ENCODE measurements at regions not wholly inside any gene's neighbourhood (a gene's known extent, or its start where the extent isn't known, plus 50 kb on each side); places are given as distances from the start of the nearest gene placed in this dataset.

GRCh38 chr17:72432881-72433280, 312.1 kb downstream of the SOX9 start:
- in situ Hi-C loops (cut with HindIII; ENCODE audit: low sequenced_read_pairs): no loop called here

- in situ Hi-C loops (cut with HindIII; ENCODE audit: low sequenced_read_pairs): no loop called here
Measured at GRCh38 chr17:72433797-72434196, 313.0 kb downstream of the SOX9 start.

GRCh38 chr17:72434581-72434980, 313.8 kb downstream of the SOX9 start:
- in situ Hi-C loops (cut with HindIII; ENCODE audit: low sequenced_read_pairs): no loop called here

GRCh38 chr17:72434991-72435618, 314.3 kb downstream of the SOX9 start:
- in situ Hi-C loops (cut with HindIII; ENCODE audit: low sequenced_read_pairs): no loop called here

GRCh38 chr17:72438783-72439182, 318.0 kb downstream of the SOX9 start:
- in situ Hi-C loops (cut with HindIII; ENCODE audit: low sequenced_read_pairs): no loop called here

GRCh38 chr17:72439893-72440502, 319.2 kb downstream of the SOX9 start:
- in situ Hi-C loops (cut with HindIII; ENCODE audit: low sequenced_read_pairs): no loop called here

GRCh38 chr17:72440961-72441360, 320.1 kb downstream of the SOX9 start:
- in situ Hi-C loops (cut with HindIII; ENCODE audit: low sequenced_read_pairs): no loop called here

GRCh38 chr17:72441909-72442308, 321.1 kb downstream of the SOX9 start:
- in situ Hi-C loops (cut with HindIII; ENCODE audit: low sequenced_read_pairs): no loop called here

- in situ Hi-C loops (cut with HindIII; ENCODE audit: low sequenced_read_pairs): no loop called here
Measured at GRCh38 chr17:72444517-72445054, 323.8 kb downstream of the SOX9 start.

- in situ Hi-C loops (cut with HindIII; ENCODE audit: low sequenced_read_pairs): no loop called here
Measured at GRCh38 chr17:72445055-72445991, 324.5 kb downstream of the SOX9 start.

GRCh38 chr17:72446118-72446517, 325.3 kb downstream of the SOX9 start:
- in situ Hi-C loops (cut with HindIII; ENCODE audit: low sequenced_read_pairs): no loop called here

- in situ Hi-C loops (cut with HindIII; ENCODE audit: low sequenced_read_pairs): no loop called here
Measured at GRCh38 chr17:72446525-72447250, 325.9 kb downstream of the SOX9 start.

- in situ Hi-C loops (cut with HindIII; ENCODE audit: low sequenced_read_pairs): no loop called here
Measured at GRCh38 chr17:72447251-72447640, 326.4 kb downstream of the SOX9 start.

GRCh38 chr17:72448019-72448418, 327.2 kb downstream of the SOX9 start:
- in situ Hi-C loops (cut with HindIII; ENCODE audit: low sequenced_read_pairs): no loop called here

GRCh38 chr17:72452286-72453173, 331.7 kb downstream of the SOX9 start:
- in situ Hi-C loops (cut with HindIII; ENCODE audit: low sequenced_read_pairs): no loop called here

GRCh38 chr17:72454342-72454741, 333.5 kb downstream of the SOX9 start:
- in situ Hi-C loops (cut with HindIII; ENCODE audit: low sequenced_read_pairs): no loop called here

GRCh38 chr17:72455562-72455961, 334.7 kb downstream of the SOX9 start:
- in situ Hi-C loops (cut with HindIII; ENCODE audit: low sequenced_read_pairs): no loop called here

GRCh38 chr17:72456075-72456474, 335.3 kb downstream of the SOX9 start:
- in situ Hi-C loops (cut with HindIII; ENCODE audit: low sequenced_read_pairs): no loop called here

- in situ Hi-C loops (cut with HindIII; ENCODE audit: low sequenced_read_pairs): no loop called here
Measured at GRCh38 chr17:72457712-72458111, 336.9 kb downstream of the SOX9 start.

- in situ Hi-C loops (cut with HindIII; ENCODE audit: low sequenced_read_pairs): no loop called here
Measured at GRCh38 chr17:72458301-72458700, 337.5 kb downstream of the SOX9 start.

Data from DLD1 (cell line).